Erythroblast (primary cell): ENCODE measurements at regions not wholly inside any gene's neighbourhood (a gene's known extent, or its start where the extent isn't known, plus 50 kb on each side); places are given as distances from the start of the nearest gene placed in this dataset.
"Not testable (repeated sequence)": the region's sequence is repeated elsewhere in the genome, so short reads cannot be mapped to it uniquely, and the experiment has no call there.

Experiments
- DNase-seq, 2 experiments: peaks; one replicate each; lab custom pipeline; 2025; lab: John Stamatoyannopoulos, UW
- GATA1 ChIP-seq: IDR thresholded peaks from 2 replicates; pipeline ENCODE4 v1.6.1; 2011; ENCODE audit warnings: low read depth, mild to moderate bottlenecking, control low read depth, low read length, moderate library complexity
- POLR2A ChIP-seq: IDR thresholded peaks from 2 replicates; pipeline ENCODE4 v1.6.1; 2011; ENCODE audit warnings: mild to moderate bottlenecking, low read length

GRCh38 chr4:11700751-11701226 is 272.1 kb upstream of the HS3ST1 start:
- no peak for DNase-seq
- TF ChIP-seq GATA1 (no peak), POLR2A (no peak)

GRCh38 chr4:11698846-11699590 is 270.3 kb upstream of the HS3ST1 start:
- DNase-seq: no peak
- TF ChIP-seq GATA1: no peak
- TF ChIP-seq POLR2A: no peak

- TF ChIP-seq GATA1 (no peak), POLR2A (no peak)
- DNase-seq: no peak
Measured at GRCh38 chr4:11698033-11698432, 269.3 kb upstream of the HS3ST1 start.

GRCh38 chr4:11693693-11694092 is 265.0 kb upstream of the HS3ST1 start:
- TF ChIP-seq POLR2A (no peak), GATA1 (no peak)
- no peak for DNase-seq

GRCh38 chr4:11691236-11691635 is 262.5 kb upstream of the HS3ST1 start:
- TF ChIP-seq POLR2A (no peak), GATA1 (no peak)
- DNase-seq: no peak

GRCh38 chr4:11687727-11688126 is 259.0 kb upstream of the HS3ST1 start:
- no peak for TF ChIP-seq GATA1
- no peak for DNase-seq

GRCh38 chr4:11685481-11685880 is 256.8 kb upstream of the HS3ST1 start:
- TF ChIP-seq POLR2A (no peak), GATA1 (no peak)
- DNase-seq: no peak

- TF ChIP-seq GATA1 (no peak), POLR2A (no peak)
- no peak for DNase-seq
Measured at GRCh38 chr4:11675051-11675800, 246.5 kb upstream of the HS3ST1 start.

GRCh38 chr4:11670304-11670703 is 241.6 kb upstream of the HS3ST1 start:
- DNase-seq: no peak
- no peak for TF ChIP-seq POLR2A
- no peak for TF ChIP-seq GATA1

- no peak for DNase-seq
- TF ChIP-seq GATA1 (no peak), POLR2A (no peak)
Measured at GRCh38 chr4:11669156-11669555, 240.5 kb upstream of the HS3ST1 start.

GRCh38 chr4:11663114-11663513 is 234.4 kb upstream of the HS3ST1 start:
- TF ChIP-seq GATA1 (no peak), POLR2A (no peak)
- DNase-seq: peak in 1 of 2 experiments; percentile 4

- no peak for DNase-seq
- TF ChIP-seq GATA1: no peak
- TF ChIP-seq POLR2A: no peak
Measured at GRCh38 chr4:11650801-11651596, 222.3 kb upstream of the HS3ST1 start.

- no peak for DNase-seq
- TF ChIP-seq GATA1: no peak
- TF ChIP-seq POLR2A: no peak
Measured at GRCh38 chr4:11647433-11647832, 218.7 kb upstream of the HS3ST1 start.

GRCh38 chr4:11643081-11643480 is 214.4 kb upstream of the HS3ST1 start:
- DNase-seq: not testable (repeated sequence)
